ENCODE measurements at regions not wholly inside any gene's neighbourhood (a gene's known extent, or its start where the extent isn't known, plus 50 kb on each side); places are given as distances from the start of the nearest gene placed in this dataset.
A peak's percentile ranks its signal among the peaks of the same experiment; 100 is the strongest.

DNA sequence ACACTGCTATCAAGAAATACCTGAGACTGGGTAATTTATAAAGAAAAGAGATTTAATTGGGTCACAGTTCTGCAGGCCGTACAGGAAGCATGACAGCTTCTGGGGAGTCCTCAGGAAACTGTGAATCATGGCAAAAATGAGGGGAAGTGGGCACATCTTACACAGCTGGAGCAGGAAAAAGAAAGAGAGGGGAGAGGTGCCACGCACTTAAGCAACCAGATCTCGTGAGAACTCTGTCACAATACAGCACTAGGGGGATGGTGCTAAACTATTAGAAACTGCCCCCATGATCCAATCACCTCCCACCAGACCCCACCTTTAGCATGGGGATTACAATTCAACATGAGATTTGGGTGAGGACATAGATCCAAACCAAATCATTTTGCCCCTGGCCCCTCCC is 105.5 kb upstream of the CPLX2 start:
- no peak overlapping the region for H3K4me3 ChIP-seq (ENCODE audit: low read length)
- no peaks in the 10 kb centered on the region for H3K4me1 ChIP-seq (ENCODE audit: insufficient read depth, low read length)
- H3K36me3 ChIP-seq (ENCODE audit: insufficient read depth, low read length): no peaks in the 10 kb centered on the region
- peaks cover 5% of the 10 kb centered on the region for H3K27me3 ChIP-seq (ENCODE audit: insufficient read depth, low read length)
- H3K9me3 ChIP-seq (ENCODE audit: low read length): no peaks in the 10 kb centered on the region
- no peak overlapping the region for H2AFZ ChIP-seq (ENCODE audit: low read depth, low read length)

DNA sequence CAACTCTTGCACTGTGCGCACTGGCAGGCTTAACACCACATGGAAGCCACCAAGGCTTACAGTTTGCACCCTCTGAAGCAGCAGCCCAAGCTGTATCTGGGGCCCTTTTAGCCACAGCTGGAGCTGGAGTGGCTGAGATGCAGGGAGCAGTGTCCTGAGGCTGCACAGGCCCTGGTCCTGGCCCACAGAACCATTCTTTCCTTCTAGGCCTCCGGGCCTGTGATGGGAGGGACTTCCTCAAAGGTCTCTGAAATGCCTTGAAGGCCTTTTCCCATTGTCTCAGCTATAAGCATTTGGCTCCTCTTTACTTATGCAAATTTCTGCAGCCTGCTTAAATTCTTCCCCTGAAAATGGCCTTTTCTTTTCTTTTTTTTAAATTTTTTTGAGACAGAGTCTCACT is 104.4 kb upstream of the CPLX2 start:
- Histone ChIP-seq H3K4me1 (ENCODE audit: insufficient read depth, low read length) (no peaks in the 10 kb centered on the region), H2AFZ (ENCODE audit: low read depth, low read length) (no peak overlapping the region), H3K4me3 (ENCODE audit: low read length) (no peak overlapping the region), H3K27me3 (ENCODE audit: insufficient read depth, low read length) (peaks cover 10% of the 10 kb centered on the region), H3K9me3 (ENCODE audit: low read length) (no peaks in the 10 kb centered on the region), H3K36me3 (ENCODE audit: insufficient read depth, low read length) (no peaks in the 10 kb centered on the region)

DNA sequence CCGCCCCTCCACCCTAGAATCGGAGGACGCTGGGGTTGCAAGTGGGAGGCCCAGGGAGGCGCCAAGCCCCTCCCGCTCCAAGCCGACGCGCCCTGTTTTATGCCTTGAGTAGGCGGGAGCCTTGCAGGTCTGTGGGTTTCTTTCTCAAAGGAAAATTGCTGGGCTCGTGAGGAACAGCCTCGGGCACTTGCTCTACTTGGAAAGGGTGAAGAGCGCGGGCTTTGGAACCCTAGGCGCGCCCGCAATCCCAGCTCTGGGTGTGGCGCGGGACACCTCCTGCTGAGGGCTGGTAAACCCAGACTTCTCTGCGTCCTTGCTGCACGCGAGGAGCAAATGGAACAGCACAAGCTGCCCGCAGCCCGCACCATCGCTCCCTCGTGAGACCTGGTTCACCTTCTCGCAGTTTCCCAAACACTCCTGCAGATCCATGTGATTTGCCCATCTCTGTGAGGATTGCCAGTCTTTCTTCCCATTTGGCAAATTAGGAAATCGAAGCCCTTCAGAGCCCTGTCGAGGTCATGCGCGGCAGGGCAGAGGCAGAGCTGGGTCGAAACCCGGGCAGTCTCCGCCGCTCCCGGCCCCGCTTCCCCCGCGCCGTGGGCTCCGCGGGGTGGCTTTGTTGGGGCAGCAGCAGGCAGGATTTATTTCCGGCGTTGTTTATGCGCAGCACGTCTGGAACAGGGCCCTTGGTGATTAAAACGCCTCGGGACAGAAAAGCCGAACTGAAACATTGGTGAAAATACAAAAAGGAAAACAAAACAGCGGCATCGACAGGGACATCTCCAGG is 98.4 kb upstream of the CPLX2 start:
- H2AFZ ChIP-seq (ENCODE audit: low read depth, low read length): no peak overlapping the region
- H3K9me3 ChIP-seq (ENCODE audit: low read length): no peaks in the 10 kb centered on the region
- H3K4me3 ChIP-seq (ENCODE audit: low read length): no peak overlapping the region
- no peaks in the 10 kb centered on the region for H3K36me3 ChIP-seq (ENCODE audit: insufficient read depth, low read length)
- peaks cover 16% of the 10 kb centered on the region for H3K27me3 ChIP-seq (ENCODE audit: insufficient read depth, low read length)
- peaks cover 6% of the 10 kb centered on the region for H3K4me1 ChIP-seq (ENCODE audit: insufficient read depth, low read length)

GRCh38 chr5:175773534-175774070 is 97.8 kb upstream of the CPLX2 start:
- H3K36me3 ChIP-seq (ENCODE audit: insufficient read depth, low read length): no peaks in the 10 kb centered on the region
- no peaks in the 10 kb centered on the region for H3K9me3 ChIP-seq (ENCODE audit: low read length)
- peaks cover 16% of the 10 kb centered on the region for H3K27me3 ChIP-seq (ENCODE audit: insufficient read depth, low read length)
- H3K4me1 ChIP-seq (ENCODE audit: insufficient read depth, low read length): peaks cover 6% of the 10 kb centered on the region
- no peak overlapping the region for H2AFZ ChIP-seq (ENCODE audit: low read depth, low read length)
- no peak overlapping the region for H3K4me3 ChIP-seq (ENCODE audit: low read length)

- H3K27me3 ChIP-seq (ENCODE audit: insufficient read depth, low read length): peaks cover 14% of the 10 kb centered on the region
- no peak overlapping the region for H3K4me3 ChIP-seq (ENCODE audit: low read length)
- no peaks in the 10 kb centered on the region for H3K9me3 ChIP-seq (ENCODE audit: low read length)
- no peaks in the 10 kb centered on the region for H3K36me3 ChIP-seq (ENCODE audit: insufficient read depth, low read length)
- H3K4me1 ChIP-seq (ENCODE audit: insufficient read depth, low read length): peaks cover 6% of the 10 kb centered on the region
- no peak overlapping the region for H2AFZ ChIP-seq (ENCODE audit: low read depth, low read length)
These were observed 96.0 kb upstream of the CPLX2 start for GRCh38 chr5:175775416-175775815.

DNA sequence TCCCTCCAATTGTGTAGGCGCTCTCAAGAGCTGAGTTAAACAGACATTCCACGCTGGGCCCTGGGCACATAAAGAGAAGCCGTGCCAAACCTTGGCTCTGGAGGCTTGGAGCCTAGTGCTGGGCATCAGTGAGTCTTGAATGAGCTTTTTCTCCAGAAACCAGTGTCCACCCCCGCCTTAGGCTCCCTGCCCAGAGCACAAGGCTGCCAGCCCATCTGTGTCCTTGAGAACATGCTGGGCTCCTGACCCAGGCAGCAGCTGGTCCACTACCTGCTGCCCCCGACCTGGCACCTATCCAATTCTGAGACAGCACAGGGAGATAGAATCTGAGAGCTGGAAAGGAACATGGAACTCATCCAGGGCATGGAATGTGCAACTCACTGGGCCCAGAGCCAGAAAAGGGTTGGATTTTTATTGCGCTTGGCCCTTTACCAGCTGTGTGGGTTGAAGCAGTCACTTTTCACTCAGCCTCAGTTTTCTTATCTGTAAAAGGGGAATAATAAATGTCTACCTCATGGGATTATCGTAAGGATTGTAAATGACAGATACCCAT is 92.4 kb upstream of the CPLX2 start:
- no peak overlapping the region for H2AFZ ChIP-seq (ENCODE audit: low read depth, low read length)
- H3K9me3 ChIP-seq (ENCODE audit: low read length): no peaks in the 10 kb centered on the region
- no peaks in the 10 kb centered on the region for H3K36me3 ChIP-seq (ENCODE audit: insufficient read depth, low read length)
- H3K4me3 ChIP-seq (ENCODE audit: low read length): no peak overlapping the region
- no peaks in the 10 kb centered on the region for H3K27me3 ChIP-seq (ENCODE audit: insufficient read depth, low read length)
- H3K4me1 ChIP-seq (ENCODE audit: insufficient read depth, low read length): peaks cover 7% of the 10 kb centered on the region

DNA sequence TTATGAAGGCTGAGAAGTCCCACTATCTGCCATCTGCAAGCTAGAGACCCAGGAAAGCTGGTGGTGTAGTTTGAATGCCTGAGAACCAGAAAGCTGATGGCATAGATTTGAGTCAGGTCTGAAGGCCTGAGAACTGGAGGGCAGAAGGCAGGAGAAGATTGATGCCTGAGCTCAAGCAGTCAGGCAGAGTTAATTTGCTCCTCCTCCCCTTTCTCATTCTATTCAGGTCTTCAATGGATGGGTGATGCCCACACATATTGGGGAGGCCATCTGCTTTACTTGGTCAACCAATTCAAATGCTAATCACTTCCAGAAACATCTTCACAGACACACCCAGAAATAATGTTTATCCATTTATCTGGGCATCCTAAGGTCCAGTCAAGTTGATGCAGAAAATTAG is 87.6 kb upstream of the CPLX2 start:
- Histone ChIP-seq H2AFZ (ENCODE audit: low read depth, low read length) (no peak overlapping the region), H3K9me3 (ENCODE audit: low read length) (no peaks in the 10 kb centered on the region), H3K27me3 (ENCODE audit: insufficient read depth, low read length) (no peaks in the 10 kb centered on the region), H3K36me3 (ENCODE audit: insufficient read depth, low read length) (no peaks in the 10 kb centered on the region), H3K4me1 (ENCODE audit: insufficient read depth, low read length) (peaks cover 7% of the 10 kb centered on the region), H3K4me3 (ENCODE audit: low read length) (no peak overlapping the region)

- Histone ChIP-seq H3K36me3 (ENCODE audit: insufficient read depth, low read length) (no peaks in the 10 kb centered on the region), H3K4me3 (ENCODE audit: low read length) (no peak overlapping the region), H2AFZ (ENCODE audit: low read depth, low read length) (no peak overlapping the region), H3K9me3 (ENCODE audit: low read length) (no peaks in the 10 kb centered on the region), H3K27me3 (ENCODE audit: insufficient read depth, low read length) (no peaks in the 10 kb centered on the region), H3K4me1 (ENCODE audit: insufficient read depth, low read length) (peaks cover 7% of the 10 kb centered on the region)
These were observed 87.1 kb upstream of the CPLX2 start for GRCh38 chr5:175784230-175784629.

DNA sequence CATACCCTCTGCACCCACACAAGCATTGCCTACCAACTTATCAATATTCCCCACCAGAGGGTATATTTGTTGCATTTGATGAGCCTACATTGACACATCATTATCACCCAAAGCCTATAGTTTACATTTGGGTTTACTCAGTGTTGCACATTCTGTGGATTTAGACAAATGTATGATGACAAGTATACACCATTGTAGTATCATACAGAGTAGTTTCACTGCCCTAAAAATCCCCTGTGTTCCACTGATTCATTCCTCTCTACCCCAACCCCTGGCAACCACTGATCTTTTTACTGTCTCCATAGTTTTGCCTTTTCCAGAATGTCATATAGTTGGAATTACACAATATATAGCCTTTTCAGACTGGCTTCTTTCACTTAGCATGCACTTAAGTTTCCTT is 85.7 kb upstream of the CPLX2 start:
- H3K4me3 ChIP-seq (ENCODE audit: low read length): no peak overlapping the region
- no peaks in the 10 kb centered on the region for H3K36me3 ChIP-seq (ENCODE audit: insufficient read depth, low read length)
- H3K27me3 ChIP-seq (ENCODE audit: insufficient read depth, low read length): no peaks in the 10 kb centered on the region
- H3K4me1 ChIP-seq (ENCODE audit: insufficient read depth, low read length): peaks cover 7% of the 10 kb centered on the region
- no peaks in the 10 kb centered on the region for H3K9me3 ChIP-seq (ENCODE audit: low read length)
- H2AFZ ChIP-seq (ENCODE audit: low read depth, low read length): no peak overlapping the region

DNA sequence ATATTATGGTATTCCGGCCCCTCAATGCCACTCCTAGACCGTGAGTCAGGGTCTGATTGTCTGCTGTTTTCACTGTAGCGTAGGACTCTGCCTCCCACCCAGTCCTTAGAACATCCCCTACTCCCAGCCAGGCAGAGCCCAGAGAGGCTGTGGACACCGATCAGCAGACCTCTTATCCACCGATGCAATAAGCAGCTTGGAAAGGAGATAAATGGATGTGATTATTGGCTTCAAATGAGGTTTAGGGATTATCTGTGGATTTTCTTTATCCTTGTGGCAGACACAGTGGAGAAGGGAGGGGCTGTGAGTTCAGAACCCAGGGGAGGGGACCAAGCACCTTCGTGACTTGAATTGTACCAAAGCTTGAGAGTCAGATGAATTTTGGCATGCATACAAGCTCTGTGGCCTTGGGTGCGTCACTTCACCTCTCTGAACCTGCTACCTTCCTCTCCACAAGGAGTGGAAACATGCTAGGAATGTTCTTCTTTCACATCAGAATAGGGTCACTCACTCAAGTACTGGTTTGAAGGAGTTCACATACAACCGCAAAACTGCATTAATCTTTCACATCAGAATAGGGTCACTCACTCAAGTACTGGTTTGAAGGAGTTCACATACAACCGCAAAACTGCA is 83.1 kb upstream of the CPLX2 start:
- Histone ChIP-seq H3K4me1 (ENCODE audit: insufficient read depth, low read length) (peaks cover 4% of the 10 kb centered on the region), H3K4me3 (ENCODE audit: low read length) (no peak overlapping the region), H3K36me3 (ENCODE audit: insufficient read depth, low read length) (no peaks in the 10 kb centered on the region), H2AFZ (ENCODE audit: low read depth, low read length) (no peak overlapping the region), H3K9me3 (ENCODE audit: low read length) (no peaks in the 10 kb centered on the region), H3K27me3 (ENCODE audit: insufficient read depth, low read length) (no peaks in the 10 kb centered on the region)

DNA sequence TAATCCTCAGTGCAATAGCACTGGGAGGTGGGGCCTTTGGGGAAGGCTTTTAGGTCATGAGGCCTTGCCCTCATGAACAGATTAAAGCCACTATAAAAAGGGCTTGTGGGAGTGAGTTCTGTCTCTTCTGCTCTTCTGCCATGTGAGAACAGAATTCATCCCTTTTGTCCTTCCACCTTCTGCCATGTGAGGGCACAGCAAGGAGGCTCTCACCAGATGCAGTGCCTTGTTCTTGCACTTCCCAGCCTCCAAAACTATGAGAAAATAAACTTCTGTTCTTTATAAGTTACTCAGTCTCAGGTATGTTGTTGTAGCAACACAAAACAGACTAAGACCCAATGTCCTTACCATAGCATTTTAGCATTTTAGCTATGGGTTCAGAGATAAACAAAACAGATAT is 81.7 kb upstream of the CPLX2 start:
- Histone ChIP-seq H3K27me3 (ENCODE audit: insufficient read depth, low read length) (no peaks in the 10 kb centered on the region), H3K4me1 (ENCODE audit: insufficient read depth, low read length) (no peaks in the 10 kb centered on the region), H3K4me3 (ENCODE audit: low read length) (no peak overlapping the region), H3K9me3 (ENCODE audit: low read length) (no peaks in the 10 kb centered on the region), H3K36me3 (ENCODE audit: insufficient read depth, low read length) (no peaks in the 10 kb centered on the region), H2AFZ (ENCODE audit: low read depth, low read length) (no peak overlapping the region)

GRCh38 chr5:175790796-175791195 is 80.6 kb upstream of the CPLX2 start:
- Histone ChIP-seq H3K27me3 (ENCODE audit: insufficient read depth, low read length) (no peaks in the 10 kb centered on the region), H3K36me3 (ENCODE audit: insufficient read depth, low read length) (no peaks in the 10 kb centered on the region), H3K9me3 (ENCODE audit: low read length) (no peaks in the 10 kb centered on the region), H3K4me1 (ENCODE audit: insufficient read depth, low read length) (no peaks in the 10 kb centered on the region), H2AFZ (ENCODE audit: low read depth, low read length) (no peak overlapping the region), H3K4me3 (ENCODE audit: low read length) (no peak overlapping the region)

- Histone ChIP-seq H3K4me3 (ENCODE audit: low read length) (peak overlapping the region; percentile 50), H2AFZ (ENCODE audit: low read depth, low read length) (no peak overlapping the region), H3K27me3 (ENCODE audit: insufficient read depth, low read length) (no peaks in the 10 kb centered on the region), H3K36me3 (ENCODE audit: insufficient read depth, low read length) (no peaks in the 10 kb centered on the region), H3K4me1 (ENCODE audit: insufficient read depth, low read length) (peaks cover 19% of the 10 kb centered on the region), H3K9me3 (ENCODE audit: low read length) (no peaks in the 10 kb centered on the region)
These were observed 75.4 kb upstream of the CPLX2 start for GRCh38 chr5:175795959-175796358.
